Body of pancreas (tissue), 4 donors: ENCODE measurements at regions not wholly inside any gene's neighbourhood (a gene's known extent, or its start where the extent isn't known, plus 50 kb on each side); places are given as distances from the start of the nearest gene placed in this dataset.
"Not testable (repeated sequence)": the region's sequence is repeated elsewhere in the genome, so short reads cannot be mapped to it uniquely, and the experiment has no call there.

Source experiments
- CTCF ChIP-seq, 7 experiments: fragments of 450-650 bp in 4 of 7; fragments of 200-600 bp in 3 of 7; sonication (generic) in 3 of 7; IDR thresholded peaks; one replicate each; pipeline ENCODE4 v1.5.1; 2016 to 2019; ENCODE audit warnings: antibody characterized with exemption in 7 of 7
- POLR2A ChIP-seq, 3 donors: fragments of 450-650 bp; IDR thresholded peaks; one replicate each; pipeline ENCODE4 v1.6.1; 2016; ENCODE audit warnings: antibody characterized with exemption in 3 of 3, mild to moderate bottlenecking in 2 of 3

DNA sequence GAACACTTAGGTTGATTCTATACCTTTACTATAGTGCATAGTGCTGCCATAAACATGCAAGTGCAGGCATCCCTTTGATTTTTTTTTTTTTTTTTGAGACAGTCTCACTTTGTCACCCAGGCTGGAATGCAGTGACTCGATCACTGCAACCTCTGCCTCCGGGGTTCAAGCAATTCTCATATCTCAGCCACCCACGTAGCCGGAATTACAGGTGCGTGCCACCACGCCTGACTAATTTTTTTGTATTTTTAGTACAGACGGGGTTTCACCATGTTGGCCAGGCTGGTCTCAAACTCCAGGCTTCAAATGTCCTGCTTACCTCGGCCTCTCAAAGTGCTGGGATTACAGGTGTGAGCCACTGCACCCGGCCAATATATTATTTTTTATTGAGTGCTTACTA, 140.0 kb upstream of the OLIG3 start:
- TF ChIP-seq CTCF, POLR2A (IDR thresholded peaks at IDR 0.05): not testable (repeated sequence)
